Stimulated activated CD8-positive, alpha-beta memory T cell treated with anti-CD3 and anti-CD28 coated beads, Interleukin-4, amount 100 ng/mL, for 48 hours (primary cell): ENCODE measurements at regions not wholly inside any gene's neighbourhood (a gene's known extent, or its start where the extent isn't known, plus 50 kb on each side); places are given as distances from the start of the nearest gene placed in this dataset.

Experiments
- DNase-seq: peaks from one replicate; pipeline ENCODE4 v3.0.0-alpha.2; 2020

DNA sequence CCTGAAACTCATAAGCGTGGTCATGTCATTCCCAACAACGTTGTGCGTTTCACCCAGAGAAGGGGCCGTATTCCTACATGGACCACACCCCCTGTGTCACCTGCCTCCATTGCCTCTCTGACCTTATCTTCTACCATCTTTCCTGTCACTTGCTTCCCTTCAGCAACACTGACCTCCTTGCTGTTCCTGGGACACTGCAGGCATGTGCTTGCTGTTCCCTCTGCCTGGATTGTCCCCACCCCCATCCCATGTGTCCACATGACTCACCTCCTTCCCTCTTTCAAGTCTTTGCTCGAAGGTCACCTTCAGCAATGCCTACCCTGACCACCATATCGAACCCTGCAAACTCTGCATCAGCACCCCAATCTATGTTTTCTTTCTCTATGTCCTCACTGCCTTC lies 133.2 kb upstream of the ZNF618 start:
- no peak for DNase-seq

GRCh38 chr9:113746486-113746885 lies 129.6 kb upstream of the ZNF618 start:
- no peak for DNase-seq

DNA sequence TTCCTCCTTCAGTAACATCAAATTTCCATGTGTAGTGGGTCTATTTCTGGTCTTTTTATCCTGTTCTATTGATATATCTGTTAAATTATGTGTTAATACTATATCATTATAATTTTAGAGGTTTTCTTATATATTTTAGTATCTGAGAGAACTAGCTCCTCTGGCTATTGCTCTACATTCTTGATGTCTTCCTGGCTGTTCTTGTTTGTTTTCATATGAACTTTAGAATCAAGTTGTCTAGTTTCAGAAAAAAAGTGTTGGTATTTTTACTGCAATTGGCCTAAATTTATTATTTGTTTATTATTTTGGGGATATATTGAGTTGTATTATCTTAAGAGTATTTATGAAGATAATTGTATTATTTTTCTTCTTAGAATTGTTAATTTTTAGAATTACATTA lies 128.0 kb upstream of the ZNF618 start:
- no peak for DNase-seq

DNA sequence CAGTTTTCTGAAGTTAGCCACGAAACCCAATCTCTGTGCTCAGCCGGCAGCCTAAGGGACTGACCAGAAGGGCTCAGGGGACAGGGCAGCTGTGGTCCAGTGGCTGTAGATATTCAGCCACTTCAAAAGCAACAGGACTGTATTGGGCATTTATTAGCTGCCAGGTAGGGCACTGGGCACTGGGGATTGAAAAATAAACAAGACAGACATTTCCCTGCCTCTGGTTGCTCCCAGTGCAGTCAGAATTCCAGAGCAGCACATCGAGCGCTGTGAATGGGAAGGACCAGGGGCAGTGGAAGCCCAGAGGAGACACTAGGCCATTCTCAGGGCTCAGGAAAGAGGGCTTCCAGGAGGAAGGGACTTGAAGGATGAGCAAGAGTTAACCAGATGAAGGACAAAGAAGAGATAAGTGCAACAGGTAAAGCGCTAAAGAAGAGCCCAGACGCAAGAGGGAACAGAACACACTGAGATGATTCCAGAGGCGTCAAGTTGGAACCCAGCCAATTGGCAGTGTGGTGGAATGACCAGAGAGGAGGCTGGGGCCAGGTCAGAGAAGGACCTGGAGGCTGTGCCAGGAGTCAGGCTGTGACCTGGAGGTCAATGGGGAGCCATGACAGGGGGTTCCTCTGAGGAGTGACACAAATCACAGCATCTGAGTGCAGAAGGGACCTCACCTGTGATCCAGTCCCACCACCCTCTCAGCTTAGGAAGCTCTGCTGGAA lies 122.5 kb upstream of the ZNF618 start:
- DNase-seq = no peak

GRCh38 chr9:113754739-113755138 lies 121.4 kb upstream of the ZNF618 start:
- DNase-seq = no peak

DNA sequence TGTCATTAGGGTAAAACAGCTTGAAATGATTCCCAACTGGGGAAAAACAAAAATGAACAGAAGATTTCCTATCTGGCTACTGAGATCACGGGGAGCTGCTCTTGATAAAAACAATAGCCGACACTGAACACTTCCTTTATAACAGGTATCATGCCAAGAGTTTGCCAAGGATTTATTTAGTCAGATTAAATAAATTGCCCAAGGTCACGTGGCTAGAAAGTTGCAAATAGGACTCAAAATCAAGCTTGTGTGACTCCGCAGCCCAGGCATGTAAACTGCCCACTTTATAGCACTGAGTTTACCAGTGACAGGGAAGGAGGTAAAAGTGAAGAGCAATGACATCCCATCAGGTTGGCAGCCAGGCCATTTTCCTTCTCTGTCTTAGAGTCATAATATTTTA lies 120.7 kb upstream of the ZNF618 start:
- DNase-seq = no peak

- DNase-seq = no peak
Measured at GRCh38 chr9:113756476-113757192, 119.5 kb upstream of the ZNF618 start.

DNA sequence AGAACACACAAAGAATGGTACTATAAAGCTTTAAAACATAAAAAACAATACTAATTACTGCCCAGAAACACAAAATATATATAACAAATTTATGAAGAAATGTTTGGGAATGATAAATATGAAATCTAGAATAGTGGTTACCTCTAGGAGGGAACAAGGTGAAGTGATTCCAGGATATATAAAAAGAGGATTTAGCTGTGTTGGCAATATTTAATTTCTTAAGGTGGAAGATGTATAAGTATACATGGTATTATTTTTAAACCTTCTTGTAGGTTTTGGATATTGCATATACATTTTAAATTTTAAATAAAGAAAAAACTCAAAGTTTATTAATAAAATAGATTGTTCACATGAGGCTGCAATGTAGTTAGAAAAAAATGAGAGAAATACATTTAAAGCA lies 112.7 kb upstream of the ZNF618 start:
- DNase-seq = no peak

GRCh38 chr9:113764572-113764971 lies 111.5 kb upstream of the ZNF618 start:
- DNase-seq = no peak

DNA sequence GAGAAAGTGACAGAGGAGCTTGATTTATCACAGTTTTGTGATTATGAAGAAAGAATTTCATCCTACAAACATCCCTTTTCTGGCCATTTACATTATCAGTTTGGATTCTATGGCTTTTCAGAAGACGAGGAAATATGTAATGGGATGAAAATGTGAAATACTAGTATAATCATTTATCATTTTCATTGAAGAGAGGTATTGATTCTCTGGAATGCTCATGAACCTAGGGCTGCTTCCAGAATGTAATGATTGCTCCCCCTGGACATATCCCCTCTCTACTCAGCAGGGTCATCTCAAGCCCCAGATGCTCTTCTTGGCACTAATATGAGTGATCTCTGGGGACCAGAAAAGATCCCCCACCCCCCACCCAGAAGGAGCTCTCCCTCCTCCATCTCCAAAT lies 106.7 kb upstream of the ZNF618 start:
- DNase-seq = no peak

GRCh38 chr9:113770396-113770795 lies 105.7 kb upstream of the ZNF618 start:
- DNase-seq = no peak

DNA sequence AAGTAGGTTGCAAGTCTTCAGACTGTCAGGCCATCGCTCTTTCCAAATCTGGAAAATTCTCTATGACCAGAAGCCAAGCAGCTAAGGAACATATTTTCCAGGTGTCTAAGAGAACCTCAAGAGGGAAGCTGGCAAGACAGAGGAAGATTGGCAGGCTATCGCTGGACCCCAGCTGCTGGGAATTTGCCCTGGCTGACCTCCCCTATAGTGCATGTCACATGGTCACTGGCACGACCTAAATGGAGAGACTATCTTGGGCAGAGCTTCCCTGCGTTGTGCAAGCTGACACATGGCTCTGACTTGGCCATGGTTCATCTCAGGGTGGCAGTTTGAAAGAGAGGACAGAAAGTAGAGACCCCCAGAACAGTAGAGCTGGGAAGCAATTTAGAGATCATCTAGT lies 104.9 kb upstream of the ZNF618 start:
- DNase-seq = no peak

GRCh38 chr9:113772121-113772810 lies 103.8 kb upstream of the ZNF618 start:
- no peak for DNase-seq

DNA sequence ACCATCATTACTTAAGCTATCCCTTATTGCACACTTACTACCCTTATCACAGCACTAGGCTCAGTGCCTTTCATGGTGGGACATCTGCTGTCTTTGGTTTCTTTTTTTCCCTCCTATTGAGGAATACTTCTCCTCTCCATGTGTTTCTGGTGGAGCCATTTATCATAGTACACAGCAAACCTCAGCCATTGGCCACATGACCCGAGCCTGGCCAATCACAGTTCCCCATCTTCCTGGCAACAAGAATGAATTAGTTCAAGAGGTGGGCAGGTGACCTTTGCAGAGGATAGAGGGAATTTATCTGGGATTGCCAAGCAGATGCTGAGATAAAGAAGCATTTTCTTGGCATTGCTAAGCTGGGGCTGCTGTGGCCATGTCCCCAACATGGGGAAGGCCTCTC lies 101.1 kb upstream of the ZNF618 start:
- DNase-seq = no peak

- no peak for DNase-seq
Measured at GRCh38 chr9:113775749-113776148, 100.4 kb upstream of the ZNF618 start.

GRCh38 chr9:113776194-113776593 lies 99.9 kb upstream of the ZNF618 start:
- DNase-seq = no peak

- no peak for DNase-seq
Measured at GRCh38 chr9:113781381-113781780, 94.7 kb upstream of the ZNF618 start.

- DNase-seq = no peak
Measured at GRCh38 chr9:113781896-113782295, 94.2 kb upstream of the ZNF618 start.

- DNase-seq = no peak
Measured at GRCh38 chr9:113783475-113783874, 92.6 kb upstream of the ZNF618 start.

GRCh38 chr9:113785334-113785733 lies 90.8 kb upstream of the ZNF618 start:
- no peak for DNase-seq

DNA sequence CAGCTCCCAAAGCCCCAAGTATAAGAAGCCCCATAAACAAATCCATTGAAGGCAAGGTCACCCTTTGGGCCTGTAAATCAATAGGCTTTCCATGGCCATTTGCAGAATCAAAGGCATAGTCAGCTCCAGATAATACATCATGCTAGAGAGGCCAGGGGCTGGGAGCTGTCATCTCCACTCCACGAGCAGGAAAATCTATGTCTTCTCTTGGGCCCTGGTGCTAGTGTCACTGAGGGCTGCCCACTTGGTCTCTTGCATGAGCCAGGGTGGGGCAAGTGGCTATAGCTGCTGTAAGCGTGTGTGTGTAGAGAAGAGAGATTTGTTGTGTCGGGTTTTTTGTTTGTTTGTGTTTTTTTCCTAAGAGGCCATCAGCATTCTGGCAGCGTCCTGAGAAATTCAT lies 90.0 kb upstream of the ZNF618 start:
- DNase-seq = no peak

DNA sequence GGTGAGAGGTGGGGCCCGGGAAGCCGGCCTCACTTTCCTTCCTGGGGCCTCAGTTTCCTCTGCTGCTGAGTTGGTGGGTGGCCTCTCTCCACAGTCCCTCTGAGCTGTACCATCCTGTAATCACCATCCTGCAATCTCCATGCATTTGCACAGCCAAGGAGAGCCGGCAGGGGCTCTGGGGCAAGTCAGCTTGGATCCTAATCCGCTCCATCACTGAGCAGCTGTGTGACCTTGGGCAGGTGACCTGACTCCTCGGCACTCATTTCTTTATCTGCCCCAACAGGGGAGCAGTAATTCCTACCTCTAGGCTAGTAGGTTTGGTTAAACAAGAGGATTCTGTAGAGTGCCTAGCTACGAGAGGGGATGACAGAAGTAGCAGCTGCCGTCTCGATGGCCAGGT lies 88.2 kb upstream of the ZNF618 start:
- no peak for DNase-seq

- no peak for DNase-seq
Measured at GRCh38 chr9:113788616-113789330, 87.3 kb upstream of the ZNF618 start.

- DNase-seq = no peak
Measured at GRCh38 chr9:113790093-113790492, 86.0 kb upstream of the ZNF618 start.
